GM19463 (cell line): ENCODE measurements at regions not wholly inside any gene's neighbourhood (a gene's known extent, or its start where the extent isn't known, plus 50 kb on each side); places are given as distances from the start of the nearest gene placed in this dataset.
"Not testable (repeated sequence)": the region's sequence is repeated elsewhere in the genome, so short reads cannot be mapped to it uniquely, and the experiment has no call there.

Experiments
- ATAC-seq: cut with Tn5 transposase; IDR thresholded peaks from one replicate; pipeline ENCODE4 v1.9.1; 2021; ENCODE audit warnings: mild to moderate bottlenecking, moderate library complexity; ENCODE audit not compliant: unreplicated experiment

DNA sequence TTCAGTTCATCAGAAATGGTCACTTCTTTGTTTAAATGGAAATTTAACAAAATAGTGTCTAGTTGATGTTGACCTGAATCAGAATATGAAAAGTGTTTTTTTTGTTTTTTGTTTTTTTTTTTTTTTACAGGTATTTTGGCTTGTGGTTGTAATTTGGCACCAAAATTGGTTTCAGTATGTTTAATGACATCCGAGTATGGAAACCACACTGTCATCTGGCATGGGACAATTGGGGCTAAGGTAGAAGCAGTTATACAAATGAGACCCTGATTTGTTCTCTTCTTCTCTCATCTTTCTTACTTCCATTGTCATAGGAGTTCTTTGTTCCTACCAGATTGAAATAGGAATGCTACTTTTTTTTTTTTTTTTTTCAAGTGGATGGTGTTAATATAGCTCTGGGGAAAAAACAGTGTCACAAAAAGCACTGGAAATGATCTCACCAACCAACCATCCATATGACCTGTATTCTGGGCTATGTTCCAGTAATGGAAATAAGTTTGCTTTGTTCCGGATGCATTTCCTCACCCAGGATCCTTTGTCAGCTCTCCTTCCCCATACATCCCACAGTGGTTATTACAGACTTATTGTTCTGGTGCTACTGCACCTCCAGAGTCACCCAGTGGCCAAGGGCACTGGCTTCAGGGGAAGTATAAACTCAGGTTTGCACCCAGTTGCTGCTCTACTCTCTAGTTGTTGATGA, 95.8 kb downstream of the ATXN3L start:
- ATAC-seq = no peak

DNA sequence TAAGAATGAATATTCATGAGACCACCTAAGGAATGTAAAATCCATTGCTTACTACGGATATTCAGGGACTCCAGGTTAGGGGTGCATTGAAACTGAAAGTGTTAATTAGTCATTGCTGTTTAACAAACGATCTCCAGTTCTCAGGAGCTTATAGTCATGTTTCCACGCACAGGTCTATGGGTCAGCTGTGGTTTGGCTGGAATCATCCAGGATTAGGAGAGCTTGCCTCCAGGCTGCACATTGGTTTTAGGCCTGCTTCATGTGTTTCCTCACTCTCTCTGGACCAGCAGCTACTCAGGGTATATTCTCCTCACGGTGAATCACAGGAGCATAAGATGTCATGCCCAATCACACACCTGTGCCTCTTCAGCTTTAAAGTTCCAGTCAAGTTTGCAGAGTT, 98.9 kb downstream of the ATXN3L start:
- no peak for ATAC-seq

DNA sequence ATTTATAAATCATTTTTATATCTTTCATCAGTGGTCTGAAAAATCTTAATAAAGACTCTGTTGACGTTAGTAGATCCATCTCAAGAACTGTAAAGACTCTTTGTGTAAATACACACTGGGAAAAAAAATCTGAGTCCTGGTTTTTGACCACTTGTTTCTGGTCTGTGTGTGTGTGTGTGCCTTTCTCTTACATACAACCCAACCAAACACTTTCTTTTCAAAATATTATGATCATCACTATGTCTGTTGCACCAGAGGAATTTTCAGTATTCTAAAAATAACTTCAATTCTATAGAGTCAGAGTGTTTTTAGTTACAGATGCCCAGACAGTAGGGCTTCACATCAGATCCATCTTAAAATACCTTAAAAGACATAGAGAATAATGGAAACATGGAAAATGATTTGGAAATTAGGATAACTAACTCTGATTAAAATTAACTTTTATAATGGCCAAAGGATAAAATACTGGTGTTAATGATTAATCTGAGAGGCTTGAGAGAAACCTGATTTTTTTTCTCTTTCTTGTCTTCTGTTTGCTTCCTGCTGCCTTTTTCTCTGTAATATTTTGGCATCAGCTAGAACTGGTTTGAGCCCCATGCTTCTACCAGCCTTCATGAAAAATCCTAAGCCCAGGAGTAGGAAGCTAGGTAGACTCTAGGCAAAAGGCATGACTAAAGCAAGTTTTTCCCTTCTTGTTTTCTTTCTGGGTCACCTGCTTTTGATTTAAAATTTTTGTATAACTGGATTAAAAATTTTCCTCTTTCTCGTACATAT, 99.7 kb downstream of the ATXN3L start:
- no peak for ATAC-seq

DNA sequence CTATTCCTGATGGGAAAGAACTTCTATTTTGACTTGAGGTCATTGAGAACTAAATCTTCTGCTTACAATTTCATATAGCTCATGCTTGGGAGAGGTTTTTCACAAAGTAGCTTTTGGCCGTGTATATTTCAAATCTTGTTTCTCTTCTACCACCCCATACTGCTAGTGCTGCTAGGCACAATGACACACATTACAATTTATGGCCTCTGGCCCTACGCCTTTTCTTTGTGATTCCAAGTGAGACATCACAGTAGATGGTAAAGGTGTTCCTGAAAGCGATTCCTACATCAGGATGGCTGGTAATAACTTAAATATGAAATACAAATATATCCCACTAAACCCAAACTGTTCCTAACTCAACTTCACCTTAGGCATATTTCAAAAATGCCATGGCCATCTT, 101.1 kb downstream of the ATXN3L start:
- no peak for ATAC-seq

DNA sequence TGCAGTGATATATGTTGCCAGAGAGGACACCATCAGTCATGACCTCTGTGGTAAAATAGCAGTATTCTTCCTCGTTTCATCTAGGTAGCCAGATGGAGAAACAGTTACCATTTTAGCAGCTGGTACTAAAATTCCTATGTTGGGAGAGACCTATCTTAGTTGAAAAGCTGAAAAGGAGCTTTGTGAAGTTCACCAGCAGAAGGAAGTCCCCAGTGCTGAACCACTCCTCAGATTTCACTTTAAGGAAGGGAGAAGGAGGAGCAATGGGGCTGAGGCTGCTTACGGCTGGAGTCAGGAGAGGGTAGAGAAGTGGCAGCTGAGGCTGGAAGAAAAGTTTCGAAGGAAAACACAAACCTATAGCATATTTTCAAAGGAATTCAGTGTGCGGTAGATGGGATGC, 103.7 kb downstream of the ATXN3L start:
- ATAC-seq = no peak

DNA sequence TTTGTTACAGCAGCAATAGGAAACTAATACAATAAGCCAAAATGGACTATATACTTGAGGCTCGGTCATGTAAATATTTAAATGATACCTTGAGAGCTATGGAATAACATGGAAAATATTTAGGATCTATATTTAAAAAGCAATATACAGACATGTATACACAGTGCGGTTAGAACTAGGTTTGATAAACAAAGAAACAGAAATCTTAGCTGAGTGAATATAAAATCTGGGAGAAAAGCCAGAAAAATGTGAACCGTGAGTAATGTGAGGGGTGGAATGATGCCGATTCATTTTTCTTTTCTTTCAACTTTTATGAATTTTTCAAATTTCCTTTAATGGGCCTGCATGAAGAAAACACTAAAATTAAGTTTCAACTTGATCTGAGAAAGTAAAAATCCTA, 104.1 kb downstream of the ATXN3L start:
- ATAC-seq = no peak

DNA sequence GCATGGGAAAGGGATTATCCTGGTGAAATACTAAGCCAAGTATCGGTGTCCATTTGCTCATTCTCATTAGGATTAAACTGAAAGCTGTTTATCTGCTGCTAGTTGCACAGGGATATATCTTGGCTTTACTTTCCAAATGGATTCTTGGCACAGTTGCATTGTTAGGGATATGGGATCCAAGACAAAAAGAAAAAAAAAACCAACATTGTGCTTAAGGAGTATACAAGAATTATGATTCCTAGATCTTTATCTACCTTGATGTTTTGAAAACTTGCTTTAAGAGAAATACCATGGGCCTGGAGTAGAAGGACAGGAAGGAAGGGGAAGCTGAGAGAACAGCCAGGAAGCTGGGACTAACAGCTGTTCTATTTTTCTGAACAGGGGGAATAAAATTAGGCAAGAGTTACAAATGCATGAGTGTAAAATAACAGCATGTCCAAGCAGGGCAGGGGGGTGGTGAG, 107.6 kb downstream of the ATXN3L start:
- ATAC-seq = no peak

DNA sequence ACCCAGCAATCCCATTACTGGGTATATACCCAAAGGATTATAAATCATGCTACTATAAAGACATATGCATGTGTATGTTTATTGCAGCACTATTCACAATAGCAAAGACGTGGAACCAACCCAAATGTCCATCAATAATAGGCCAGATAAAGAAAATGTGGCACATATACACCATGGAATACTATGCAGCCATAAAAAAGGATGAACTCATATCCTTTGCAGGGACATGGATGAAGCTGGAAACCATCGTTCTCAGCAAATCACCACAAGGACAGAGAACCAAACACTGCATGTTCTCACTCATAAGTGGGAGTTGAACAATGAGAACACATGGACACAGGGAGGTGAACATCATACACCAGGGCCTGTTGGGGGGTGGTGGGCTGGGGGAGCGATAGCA, 109.7 kb downstream of the ATXN3L start:
- ATAC-seq = not testable (repeated sequence)

DNA sequence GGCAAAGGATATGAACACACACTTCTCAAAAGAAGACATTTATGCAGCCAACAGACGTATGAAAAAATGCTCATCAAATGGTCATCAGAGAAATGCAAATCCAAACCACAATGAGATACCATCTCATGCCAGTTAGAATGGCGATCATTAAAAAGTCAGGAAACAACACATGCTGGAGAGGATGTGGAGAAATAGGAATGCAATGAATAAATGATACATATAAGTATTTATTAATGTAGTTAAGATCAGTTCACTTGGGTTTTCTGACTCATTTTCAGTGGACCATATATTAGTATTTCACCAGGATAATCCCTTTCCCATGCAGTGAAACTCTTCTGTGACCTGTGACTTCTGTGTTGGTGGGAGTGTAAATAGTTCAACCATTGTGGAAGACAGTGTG, 110.1 kb downstream of the ATXN3L start:
- ATAC-seq = not testable (repeated sequence)

DNA sequence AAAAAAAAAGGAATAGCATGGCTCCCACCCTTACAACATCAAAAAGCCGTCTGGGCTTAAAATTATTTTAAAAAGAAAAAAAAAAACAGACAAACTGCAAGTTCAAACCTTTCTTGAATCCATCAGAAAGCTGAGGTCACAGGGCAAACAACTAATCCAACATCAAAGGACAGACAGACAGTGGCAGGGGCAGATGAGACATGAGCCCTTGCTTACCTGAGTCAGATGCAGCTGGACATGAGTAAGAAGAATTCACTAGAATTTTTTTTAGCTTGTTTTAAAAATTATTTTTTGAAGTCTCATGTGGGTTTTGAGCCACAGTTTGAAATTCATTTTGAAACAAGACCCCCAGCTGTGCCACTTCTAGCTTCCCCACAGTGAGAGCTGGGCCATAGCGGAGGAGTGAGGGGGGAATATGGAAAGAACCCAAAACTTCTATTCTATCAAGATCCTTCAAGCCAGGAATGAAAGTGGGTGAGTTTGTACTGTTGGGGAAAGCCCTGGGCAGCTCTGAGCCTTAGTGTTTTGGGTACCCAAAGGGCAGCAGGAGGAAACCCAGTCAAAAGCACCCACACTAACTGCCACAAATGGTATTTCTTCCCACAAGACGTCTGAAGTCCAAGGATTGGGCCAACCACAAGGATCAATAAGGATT, 111.4 kb downstream of the ATXN3L start:
- no peak for ATAC-seq

DNA sequence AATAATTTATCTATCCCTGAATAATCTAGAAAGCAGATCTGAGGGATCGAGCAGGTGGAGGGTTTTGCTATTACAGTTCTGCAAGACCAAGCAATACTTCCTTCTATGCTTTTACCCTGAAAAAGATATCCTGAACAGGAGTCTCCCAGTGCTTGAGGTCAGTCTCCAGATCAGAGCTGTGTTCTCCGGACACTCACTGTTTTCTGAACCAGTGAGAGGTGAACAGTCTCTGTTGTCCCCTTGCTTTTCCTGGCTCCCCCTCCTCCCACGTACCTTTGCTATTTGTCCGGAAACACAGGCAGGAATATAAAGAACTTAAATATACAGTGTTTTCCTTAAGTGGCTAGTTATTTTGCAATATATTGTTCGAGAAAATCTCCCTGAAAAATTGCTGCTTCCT, 116.6 kb downstream of the ATXN3L start:
- no peak for ATAC-seq

DNA sequence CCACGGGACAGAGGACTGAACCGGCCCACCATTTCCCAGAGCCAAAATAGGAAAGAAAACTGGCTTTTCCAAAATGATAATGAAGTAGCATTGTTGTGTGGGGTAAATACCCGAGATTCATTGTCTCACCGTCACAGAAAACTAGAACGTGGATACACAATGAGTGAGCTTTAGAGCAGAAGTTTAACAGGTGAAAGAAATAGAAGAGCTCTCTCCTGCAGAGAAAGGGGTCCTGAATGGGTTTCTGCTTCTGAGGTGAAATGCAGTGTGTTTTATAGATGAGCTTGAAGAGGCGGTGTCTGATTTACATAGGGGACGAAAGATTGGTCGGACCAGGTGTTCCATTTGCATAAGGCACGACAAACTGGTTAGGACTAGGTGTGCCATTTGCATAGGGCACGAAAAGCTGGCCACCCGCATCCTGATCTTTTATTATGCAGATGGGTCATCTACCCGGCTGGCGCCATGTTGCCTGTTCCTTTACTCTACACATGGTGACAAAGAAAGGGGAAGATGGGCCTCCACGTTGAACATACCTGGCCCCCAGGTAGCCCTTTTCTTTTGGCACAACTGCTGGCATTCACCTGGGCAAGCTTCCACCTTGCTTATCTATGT, 118.1 kb downstream of the ATXN3L start:
- ATAC-seq = no peak

DNA sequence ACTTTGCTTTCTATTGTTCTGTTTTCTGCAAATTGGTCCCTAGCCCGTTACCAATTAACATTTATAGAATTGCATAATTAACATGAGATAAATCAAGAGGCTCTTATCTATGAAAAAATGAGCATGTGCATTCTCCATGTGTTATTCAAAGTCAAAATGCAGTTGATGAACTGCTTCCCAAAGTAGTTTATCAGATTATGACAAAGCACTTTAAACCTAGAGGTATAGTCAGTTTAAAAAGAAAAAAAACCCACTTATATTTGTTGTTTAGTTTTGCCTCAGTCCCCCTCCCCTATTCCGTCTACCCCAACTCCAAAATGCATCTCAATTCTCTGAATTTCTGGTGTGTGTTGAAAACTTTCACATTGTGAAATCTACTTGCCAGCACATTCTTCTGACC, 119.5 kb downstream of the ATXN3L start:
- ATAC-seq = no peak

DNA sequence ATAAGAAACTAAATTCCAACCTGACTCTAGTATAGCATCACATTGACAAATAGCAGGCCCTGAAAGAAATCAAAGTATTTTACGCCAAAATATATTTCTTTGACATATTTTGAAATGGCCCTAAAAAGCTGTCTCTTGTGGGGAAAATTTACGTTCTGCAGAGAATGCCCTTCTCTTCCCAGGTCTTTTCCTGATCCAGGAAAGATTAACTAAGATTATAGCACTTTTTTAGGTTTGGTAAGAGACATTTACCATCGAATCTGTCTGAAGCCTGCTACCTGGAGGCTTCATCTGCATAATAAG, 121.1 kb downstream of the ATXN3L start:
- no peak for ATAC-seq

DNA sequence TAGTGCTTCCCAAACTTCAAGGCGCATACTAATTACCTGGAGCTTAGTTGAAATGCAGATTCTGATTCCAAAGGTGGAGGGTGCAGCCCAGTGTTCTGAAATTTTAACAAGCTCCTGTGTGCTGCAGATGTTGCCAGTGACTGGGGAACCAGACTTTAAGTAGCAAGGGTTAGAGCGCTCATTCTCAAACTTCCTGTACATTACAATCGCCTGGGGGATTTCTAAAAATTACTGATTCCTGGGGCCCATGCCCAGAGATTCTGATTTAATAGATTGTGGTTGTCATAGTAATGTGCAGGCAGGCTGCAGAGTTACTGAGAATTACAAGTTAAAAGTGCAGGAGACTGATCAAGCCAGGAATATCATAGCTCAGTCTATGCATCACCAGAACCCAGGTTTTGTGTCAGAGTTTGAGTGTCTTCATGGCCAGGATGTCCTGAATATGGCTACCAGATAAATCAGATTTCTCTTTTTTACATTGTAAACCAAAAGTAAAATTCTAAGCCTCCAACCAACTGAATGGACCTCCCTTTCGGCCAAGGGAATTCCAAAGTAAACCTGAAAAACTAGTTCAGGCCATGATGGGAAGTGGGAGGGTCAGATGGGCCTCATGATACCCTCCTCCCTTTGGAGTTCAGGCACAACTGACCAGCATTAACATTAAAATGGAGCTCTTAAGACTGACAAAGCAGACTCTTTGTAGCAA, 121.6 kb downstream of the ATXN3L start:
- ATAC-seq = no peak

DNA sequence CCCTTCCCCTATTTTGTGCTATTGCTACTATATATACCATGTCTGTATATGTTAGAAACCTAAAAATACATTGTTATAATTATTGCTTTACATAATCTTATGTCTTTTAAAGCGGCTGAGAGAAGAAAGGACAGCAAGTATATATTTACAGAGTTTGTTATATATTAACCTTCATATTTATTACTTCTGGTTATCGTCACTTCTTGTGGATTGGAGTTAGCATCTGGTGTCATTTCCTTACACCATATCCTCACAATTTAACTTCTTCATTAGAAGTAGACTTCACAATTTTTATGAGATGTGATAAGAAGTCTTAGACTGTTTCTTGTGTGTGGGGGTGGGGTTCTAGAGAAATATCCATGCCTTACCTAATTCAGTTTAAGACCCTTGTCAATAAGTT, 123.1 kb downstream of the ATXN3L start:
- no peak for ATAC-seq

DNA sequence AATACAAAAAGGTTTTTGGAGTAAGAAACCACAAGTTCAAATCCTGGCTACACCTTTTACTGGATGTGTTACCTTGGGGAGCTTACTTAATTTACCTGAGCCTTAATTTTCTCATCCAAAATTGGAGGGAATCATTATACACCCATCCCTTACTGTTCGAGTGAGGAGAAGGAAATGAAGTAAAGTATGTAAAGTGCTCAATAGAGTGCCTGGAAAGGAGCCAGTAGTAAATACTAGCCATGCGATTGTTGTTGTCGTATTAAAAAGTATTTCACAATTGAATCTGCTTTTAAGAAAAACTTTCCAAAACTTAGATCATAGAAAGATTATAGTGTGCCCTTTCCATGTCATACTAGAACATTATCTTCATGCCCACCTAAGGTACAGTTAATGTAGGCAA, 124.5 kb downstream of the ATXN3L start:
- ATAC-seq = no peak

DNA sequence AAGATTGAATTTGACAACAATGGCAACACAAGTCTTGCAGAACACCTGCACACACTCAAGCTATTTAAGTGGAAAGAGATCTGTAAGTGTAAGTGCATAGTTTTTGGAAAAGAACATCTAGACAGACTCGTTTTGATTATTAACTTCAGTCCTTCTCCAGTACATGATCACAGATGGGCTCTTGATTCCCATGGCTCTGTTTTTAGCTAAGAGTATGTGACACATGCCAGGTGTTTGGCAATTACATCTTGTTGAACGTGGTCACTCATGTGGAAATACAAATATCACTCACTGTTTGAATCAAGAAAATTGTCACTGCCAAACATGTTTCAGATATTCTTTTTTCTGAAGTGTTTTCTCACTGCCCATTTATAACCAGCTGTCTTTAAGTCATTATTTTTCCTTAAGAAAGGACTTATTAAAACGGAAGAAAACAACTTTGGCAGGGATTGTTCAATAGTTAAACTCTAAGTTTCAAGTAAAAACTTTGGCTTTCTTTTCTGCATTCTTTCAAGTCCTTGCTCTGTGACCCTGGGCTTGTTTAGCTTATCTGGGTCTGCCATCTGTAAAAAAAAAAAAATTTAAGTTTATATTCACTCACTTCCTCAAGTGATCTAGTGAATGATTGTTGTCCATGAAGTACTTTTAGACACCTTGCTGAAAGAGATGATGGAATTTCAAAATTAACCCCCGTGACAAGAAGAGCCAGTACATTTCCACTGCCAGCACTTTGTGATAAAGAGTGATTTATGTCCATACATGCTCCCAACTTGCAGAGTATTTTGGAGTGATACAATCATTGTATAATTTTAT, 125.4 kb downstream of the ATXN3L start:
- ATAC-seq = no peak

DNA sequence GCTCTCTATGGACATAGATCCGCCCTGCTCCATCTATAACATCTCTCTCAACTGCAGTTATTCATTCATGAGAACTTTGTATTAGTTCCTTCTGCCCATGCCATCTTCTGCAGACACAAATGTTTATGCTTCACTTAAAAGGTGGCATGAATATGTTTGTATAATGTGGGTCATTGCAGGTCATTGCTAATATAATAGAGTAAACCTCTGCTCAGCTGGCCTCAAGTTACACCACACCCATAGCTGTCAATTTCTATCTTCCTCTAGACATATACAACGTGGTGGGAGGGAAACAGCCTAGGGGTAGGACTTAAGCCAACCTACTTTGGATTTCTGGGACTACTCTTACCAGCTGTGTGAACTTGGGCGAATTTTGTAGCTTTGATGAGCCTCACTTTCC, 129.8 kb downstream of the ATXN3L start:
- no peak for ATAC-seq

DNA sequence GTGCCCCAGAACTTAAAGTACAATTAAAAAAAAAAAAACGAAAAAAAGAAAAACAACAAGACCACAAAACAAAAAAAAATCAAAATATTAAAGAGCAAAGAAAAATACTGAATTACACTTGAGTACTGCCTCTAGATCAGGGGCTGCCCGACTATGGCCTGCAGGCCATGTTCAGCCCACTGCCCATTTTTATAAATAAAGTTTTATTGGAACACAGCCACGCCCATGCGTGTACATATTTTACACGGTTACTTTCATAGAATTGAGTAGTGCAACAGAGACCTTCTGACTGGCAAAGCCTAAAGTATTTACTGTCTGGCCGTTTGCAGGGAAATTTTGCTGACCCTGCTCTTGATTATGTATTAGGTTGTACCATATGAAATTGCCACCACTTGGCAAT, 130.5 kb downstream of the ATXN3L start:
- no peak for ATAC-seq
